ENCODE measurements at regions not wholly inside any gene's neighbourhood (a gene's known extent, or its start where the extent isn't known, plus 50 kb on each side); places are given as distances from the start of the nearest gene placed in this dataset.

GRCh38 chr18:64245126-64245861, 96.4 kb upstream of the LINC00305 start:
- Histone ChIP-seq H3K9me3 (ENCODE audit: control insufficient read depth, low read depth, low read length) (no peaks in the 10 kb centered on the region), H3K4ac (ENCODE audit: low read depth, low read length) (no peak overlapping the region), H3K23ac (ENCODE audit: insufficient read length, low read depth, low read length) (no peak overlapping the region), H3K4me2 (ENCODE audit: insufficient read depth, insufficient read length, low read length) (no peak overlapping the region), H3K79me1 (ENCODE audit: insufficient read depth, low read depth, low read length, poor library complexity, severe bottlenecking) (no peaks in the 10 kb centered on the region), H4K91ac (ENCODE audit: insufficient read length, low read depth, low read length) (no peak overlapping the region), H3K9ac (ENCODE audit: extremely low read depth, insufficient read length, low read length) (no peak overlapping the region), H3K18ac (ENCODE audit: insufficient read length, low read depth, low read length) (no peak overlapping the region), H2BK12ac (ENCODE audit: insufficient read length, low read depth, low read length) (no peak overlapping the region), H3K23me2 (ENCODE audit: insufficient read length, low read depth, low read length, poor library complexity, severe bottlenecking) (no peaks in the 10 kb centered on the region), H3K14ac (ENCODE audit: insufficient read depth, low read length) (no peak overlapping the region), H4K5ac (ENCODE audit: insufficient read length, low read depth, low read length) (no peak overlapping the region), H2BK15ac (ENCODE audit: low read depth, low read length) (no peak overlapping the region), H2BK5ac (ENCODE audit: insufficient read length, low read length) (no peak overlapping the region), H3T11ph (ENCODE audit: low read length) (no peak overlapping the region), H3K56ac (ENCODE audit: insufficient read length, low read depth, low read length) (no peak overlapping the region), H3K27ac (ENCODE audit: insufficient read length, low read depth, low read length) (no peak overlapping the region), H4K20me1 (ENCODE audit: control insufficient read depth, insufficient read depth, insufficient read length) (no peaks in the 10 kb centered on the region), H2AK5ac (ENCODE audit: insufficient read length, low read length) (no peak overlapping the region), H3K27me3 (ENCODE audit: insufficient read depth, low read length) (no peaks in the 10 kb centered on the region), H2AFZ (ENCODE audit: low read length) (no peak overlapping the region), H4K8ac (replicated peaks; ENCODE audit: insufficient read length, low read depth, low read length) (no peak overlapping the region), H3K4me1 (ENCODE audit: insufficient read depth, low read length) (no peaks in the 10 kb centered on the region; the same call in none of the 2 replicates), H3K79me2 (ENCODE audit: insufficient read depth, low read length) (no peaks in the 10 kb centered on the region), H2BK20ac (ENCODE audit: low read depth, low read length, poor library complexity, severe bottlenecking) (no peak overlapping the region), H2BK120ac (ENCODE audit: low read depth, low read length, poor library complexity, severe bottlenecking) (no peak overlapping the region)
- Mint-ChIP-seq H3K9me3 (no peaks in the 10 kb centered on the region; a peak in 1 of 5 replicates), H3K27me3 (ENCODE audit: low read depth) (no peaks in the 10 kb centered on the region), H3K4me3 (no peak overlapping the region), H3K36me3 (ENCODE audit: insufficient read depth in 1 of 3, low read depth in 3 of 3) (no peaks in the 10 kb centered on the region), H3K4me1 (peaks cover 21 to 26% of the 10 kb centered on the region in 2 experiments), H3K27ac (no peak overlapping the region)
- WGBS (ENCODE audit: extremely low coverage, insufficient read length, low lambda C conversion rate): no CpG with 5 or more reads among the region's 2 CpGs
- no peak for TF ChIP-seq CTCF (conservative IDR thresholded peaks at IDR 0.05)
- DNase-seq: no peak
